HG03558 (cell line): ENCODE measurements at regions not wholly inside any gene's neighbourhood (a gene's known extent, or its start where the extent isn't known, plus 50 kb on each side); places are given as distances from the start of the nearest gene placed in this dataset.

Experiments
- ATAC-seq: cut with Tn5 transposase; IDR thresholded peaks from one replicate; pipeline ENCODE4 v1.9.1; 2021; ENCODE audit warnings: moderate number of reproducible peaks; ENCODE audit not compliant: unreplicated experiment; ENCODE audit errors: extremely low read depth

DNA sequence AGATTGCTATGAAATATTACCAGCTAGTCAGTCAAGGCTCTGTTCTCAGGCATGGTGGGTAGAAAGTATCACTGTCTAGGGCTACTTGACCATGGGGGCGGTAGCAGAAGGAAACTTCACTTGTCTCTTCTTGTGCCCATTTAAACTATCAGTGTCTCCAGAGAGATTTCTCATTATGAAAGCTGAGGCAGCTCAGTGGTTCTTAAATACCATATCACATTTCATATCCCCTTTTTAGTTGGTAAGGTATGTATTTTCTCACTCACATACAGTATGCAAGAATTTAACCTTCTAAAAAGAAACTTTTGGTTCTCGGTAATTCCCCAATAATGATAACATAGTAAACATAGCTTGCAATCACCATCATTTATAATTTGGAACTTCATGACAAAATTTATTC, 1180.0 kb upstream of the TENM4 start:
- ATAC-seq = no peak

- ATAC-seq = no peak
Measured at GRCh38 chr11:80617156-80617555, 1176.3 kb upstream of the TENM4 start.

DNA sequence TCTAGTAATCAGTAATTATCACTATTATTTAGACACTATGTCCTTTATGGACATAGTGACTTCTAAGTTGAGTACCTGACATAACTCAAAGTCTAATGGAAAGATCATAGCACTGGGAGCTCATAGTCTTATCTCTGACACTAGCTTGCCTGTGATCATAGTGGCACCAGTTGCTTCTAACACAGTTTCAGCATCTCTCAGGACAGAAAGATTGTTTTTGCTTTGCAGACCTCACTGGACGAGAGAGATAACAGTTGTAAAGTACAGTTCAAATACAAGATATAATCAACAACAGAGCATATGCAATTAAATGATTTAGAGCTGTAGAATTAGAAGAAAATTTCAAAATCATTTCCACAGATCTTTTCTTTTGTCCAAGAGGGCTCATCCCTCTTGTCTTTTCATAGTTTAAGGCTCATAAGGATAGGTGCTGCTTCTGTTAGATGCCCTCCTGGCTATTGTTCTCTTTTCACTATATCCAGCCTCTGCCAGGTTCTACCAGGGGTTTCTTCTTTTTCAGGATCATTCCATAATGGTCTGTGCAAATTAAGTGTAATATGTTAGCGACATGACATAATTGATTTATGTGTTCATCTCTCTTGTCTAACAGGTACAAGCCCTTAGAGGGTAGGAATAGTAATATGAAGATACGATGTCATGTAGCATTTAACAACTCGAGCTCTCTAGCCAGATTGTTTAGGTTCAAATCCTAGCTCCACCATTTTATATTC, 1175.4 kb upstream of the TENM4 start:
- ATAC-seq = no peak

GRCh38 chr11:80613655-80614054, 1172.8 kb upstream of the TENM4 start:
- ATAC-seq = no peak

DNA sequence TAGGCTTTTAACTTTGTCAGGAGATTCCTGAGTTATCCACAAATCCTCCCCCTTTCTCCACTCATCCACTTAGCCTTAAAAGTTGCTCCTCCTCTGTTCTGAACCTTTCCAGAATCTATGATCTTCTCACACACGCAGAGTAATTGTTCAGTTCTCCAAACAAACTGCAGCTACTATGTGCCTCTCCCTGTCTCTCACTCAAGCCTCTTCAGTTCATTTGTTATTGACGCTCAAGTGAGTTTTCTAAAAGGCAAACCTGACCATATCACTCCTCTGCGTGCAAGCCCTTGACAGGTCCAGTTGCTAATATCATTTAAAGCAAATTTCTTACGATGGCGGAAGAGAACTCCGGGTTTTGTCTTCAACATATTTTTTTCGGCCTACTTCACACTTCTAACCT, 1169.7 kb upstream of the TENM4 start:
- no peak for ATAC-seq

GRCh38 chr11:80603472-80603871, 1162.6 kb upstream of the TENM4 start:
- ATAC-seq = no peak

DNA sequence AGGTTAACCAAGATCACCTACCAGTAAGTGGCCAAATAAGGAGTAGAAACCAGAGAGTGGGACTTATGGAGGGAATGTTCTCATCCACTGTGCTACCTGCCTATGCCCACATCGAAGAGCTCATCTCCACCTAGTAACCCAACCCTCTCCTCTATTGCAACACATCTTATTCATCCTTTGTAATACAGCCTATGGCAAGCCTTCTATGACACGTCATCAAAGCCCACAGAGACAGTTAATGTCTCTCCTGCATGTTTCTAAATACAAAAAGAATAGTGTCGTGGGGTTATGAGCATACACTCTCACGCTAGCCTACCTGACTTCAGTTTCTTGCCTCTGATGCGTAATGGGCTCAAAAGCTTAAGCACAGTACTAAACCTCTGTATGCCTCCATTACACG, 1158.1 kb upstream of the TENM4 start:
- no peak for ATAC-seq

- no peak for ATAC-seq
Measured at GRCh38 chr11:80596291-80596810, 1155.5 kb upstream of the TENM4 start.

DNA sequence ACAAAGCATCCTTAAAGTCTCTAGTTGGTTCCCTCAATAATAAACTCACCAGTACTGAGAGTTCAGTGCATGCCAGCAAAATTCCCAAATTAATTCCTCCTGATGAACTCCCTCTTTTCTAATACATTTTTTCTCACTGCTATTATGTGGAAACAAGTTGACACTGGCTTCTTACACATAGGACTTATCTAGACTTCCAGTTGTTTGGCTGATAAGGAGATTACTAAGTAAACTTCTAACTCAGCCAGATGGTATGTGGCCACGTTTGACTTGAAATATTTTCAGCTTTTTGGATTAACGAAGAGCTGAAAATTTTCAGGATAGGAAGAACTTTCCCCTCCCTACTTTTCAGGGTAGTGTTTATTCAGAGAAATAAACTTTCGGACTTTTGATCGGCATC, 1154.2 kb upstream of the TENM4 start:
- no peak for ATAC-seq

DNA sequence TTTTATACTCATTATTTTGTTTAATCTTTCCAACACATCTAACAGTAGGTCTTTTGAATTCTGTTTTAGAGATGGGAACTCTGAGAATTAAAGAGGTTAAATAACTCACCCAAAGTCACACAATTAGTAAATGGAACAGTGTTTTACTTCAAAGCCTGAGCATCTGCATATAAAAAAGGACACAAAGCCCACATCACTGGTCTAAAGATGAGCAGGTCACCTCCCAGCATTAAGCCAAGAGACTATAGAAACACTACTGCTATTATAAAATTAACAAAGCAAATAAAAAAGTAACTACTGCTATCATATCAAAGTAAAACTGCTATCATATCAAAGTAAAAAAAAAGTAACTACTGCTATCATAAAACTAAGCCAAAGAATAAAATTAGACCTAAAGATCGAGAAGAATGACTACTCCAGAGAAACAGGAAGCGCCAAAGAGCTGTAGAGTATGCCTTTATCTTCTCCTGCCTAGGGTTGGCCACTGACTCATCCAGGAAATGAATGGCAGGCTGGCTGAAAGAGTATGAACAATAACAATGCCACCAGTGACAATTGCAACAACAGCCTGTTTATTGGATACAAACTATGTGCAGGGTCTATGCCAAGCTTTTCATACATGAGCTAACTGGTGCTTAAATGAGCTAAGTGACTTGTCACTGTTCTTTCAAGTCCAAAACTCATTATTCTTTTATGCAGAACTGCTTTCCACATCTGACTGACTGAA, 1153.0 kb upstream of the TENM4 start:
- ATAC-seq = no peak

DNA sequence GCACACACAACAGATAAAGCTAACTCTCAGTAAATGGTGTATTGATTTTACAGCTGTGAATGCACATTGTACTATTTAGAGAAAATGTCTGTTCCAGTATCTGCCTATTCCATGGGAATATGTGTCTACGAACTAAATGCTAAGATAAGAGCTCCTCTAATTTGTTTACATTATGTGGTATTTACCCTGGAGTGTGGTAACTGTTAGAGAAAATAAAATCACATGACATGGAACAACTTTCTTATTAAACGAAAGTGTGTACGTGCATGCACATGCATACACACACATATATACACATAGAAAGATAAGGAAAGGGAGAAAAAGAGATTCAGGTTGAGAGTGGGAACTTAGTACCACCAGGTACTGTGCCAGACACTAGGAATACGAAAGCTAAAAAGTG, 1151.7 kb upstream of the TENM4 start:
- no peak for ATAC-seq

- ATAC-seq = no peak
Measured at GRCh38 chr11:80587906-80588305, 1147.1 kb upstream of the TENM4 start.

DNA sequence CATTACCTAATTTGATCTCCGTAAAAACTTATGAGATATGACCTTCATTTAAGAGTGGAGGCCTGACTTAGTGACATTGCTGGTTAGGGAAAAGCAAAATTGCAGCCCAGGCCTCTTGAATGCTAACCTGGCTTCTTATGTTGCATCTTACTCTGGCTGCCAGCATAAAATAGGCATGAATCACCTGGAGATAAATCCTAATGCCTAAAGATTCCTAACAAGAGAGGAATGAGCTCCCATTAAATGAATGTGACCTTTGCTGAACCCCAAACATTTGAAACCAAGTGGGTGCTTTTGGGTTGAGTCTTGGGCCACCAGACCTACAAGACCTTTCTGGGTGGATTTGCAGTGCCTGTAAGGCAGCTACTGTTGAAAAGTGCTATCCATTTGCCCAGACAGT, 1145.6 kb upstream of the TENM4 start:
- ATAC-seq = no peak

DNA sequence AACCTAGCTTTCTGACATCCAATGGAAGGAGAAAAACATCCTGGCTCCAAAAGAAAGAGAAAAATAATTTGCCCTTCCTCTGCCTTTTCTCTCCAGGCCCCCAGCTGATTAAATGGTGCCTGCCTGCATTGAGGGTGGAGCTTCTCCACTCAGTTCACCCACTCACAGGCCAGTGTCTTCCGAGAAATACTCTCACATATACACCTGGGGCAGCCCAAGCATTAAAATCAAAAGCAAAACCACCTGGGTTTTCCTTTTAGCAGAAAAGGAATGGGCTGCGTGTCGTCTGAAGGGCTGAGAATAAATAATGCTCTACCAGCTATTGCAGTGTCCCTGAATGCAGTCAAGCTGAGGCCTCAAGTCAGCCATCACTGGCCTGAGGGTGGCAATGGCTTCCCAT, 1143.8 kb upstream of the TENM4 start:
- no peak for ATAC-seq

DNA sequence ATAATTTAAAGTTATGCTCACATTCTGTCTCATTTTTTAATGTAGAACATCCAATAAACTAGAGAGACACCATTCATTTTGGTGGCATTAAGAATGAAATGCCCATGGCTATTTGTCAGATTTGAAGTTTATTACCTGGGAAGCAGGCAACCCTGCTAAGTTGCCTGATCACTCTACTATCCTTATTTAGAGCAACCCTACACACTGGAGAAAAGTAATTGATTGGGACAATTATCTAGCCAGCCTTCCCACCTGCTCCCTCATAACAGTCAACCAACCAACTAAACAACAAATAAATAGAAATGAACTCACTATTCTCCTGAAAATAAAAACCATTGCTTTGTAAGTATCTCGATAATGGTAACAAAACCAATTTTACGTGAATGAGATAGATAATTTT, 1129.0 kb upstream of the TENM4 start:
- ATAC-seq = no peak

DNA sequence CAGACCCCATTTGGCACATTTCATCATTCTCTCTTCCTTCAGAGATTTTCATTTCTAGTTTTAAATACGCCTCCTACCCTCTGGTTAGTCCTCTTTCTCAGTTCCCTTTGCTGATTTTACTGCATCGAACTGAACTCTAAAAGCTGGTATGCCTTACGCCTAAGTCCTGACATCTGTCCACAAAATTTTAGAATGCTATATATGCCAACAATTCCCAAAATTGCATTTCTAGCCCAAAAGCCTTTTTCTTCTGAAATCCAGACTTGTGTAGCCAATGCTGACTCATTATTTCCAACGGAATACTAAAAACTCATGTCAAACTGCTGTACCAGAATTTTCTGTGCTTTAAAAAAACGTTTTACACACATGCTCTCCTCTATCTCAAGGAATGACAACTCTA, 1124.4 kb upstream of the TENM4 start:
- no peak for ATAC-seq

GRCh38 chr11:80562523-80563125, 1121.8 kb upstream of the TENM4 start:
- ATAC-seq = no peak

DNA sequence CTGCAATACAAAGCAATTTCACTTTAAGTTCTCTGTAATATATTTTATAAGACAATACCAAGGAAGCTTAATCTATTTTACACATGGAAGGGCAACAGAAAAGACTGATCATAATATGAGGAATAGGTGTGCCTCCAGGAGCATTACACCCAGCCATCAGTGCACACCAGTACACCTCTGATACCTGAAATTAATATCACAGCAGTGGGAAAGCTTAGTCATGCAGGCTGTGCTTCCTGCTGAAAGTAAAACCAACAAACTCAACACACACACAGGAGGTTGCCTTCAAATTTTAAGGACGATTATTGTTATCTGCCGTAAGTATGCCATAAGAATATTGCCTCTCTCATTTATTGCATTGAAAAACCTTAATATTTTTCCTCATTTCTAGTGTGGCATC, 1119.1 kb upstream of the TENM4 start:
- no peak for ATAC-seq

DNA sequence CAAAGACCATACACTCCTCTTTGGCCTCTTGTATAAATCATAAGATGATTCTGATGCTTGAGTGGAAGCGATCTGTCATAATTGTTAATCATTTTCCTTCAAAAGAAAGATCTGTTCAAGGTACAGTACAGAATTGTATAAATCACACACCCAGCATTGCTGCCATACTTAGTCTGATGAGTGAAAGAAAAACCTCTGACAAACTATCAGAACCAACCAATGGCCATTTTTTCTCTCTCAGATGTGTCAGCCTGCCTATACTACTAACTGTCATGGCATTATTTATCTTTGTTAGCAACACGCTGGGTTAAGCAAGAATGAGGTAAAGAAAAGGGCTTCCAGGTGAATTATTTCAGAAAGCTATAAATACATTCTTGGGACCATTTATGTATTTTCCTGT, 1112.7 kb upstream of the TENM4 start:
- ATAC-seq = no peak

GRCh38 chr11:80542704-80543103, 1101.9 kb upstream of the TENM4 start:
- no peak for ATAC-seq

DNA sequence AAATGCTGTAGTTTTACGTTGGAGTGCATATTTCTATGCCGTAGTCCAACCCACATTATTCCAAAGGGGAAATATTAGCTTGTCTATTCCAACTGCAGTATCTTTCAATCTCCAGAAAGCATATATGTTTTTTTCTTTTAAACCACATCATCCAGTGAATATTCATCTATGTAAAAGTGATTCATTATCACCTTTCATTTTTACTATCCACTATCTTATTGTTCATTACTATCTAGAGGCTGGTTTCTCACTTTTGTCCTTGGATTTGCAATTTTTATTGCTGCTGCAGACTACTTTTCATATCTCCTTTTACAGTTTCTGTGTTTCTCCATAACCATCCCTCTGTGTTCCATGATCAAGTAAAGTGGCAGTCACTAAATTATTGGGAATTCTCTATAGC, 1097.2 kb upstream of the TENM4 start:
- ATAC-seq = no peak
